ENCODE measurements at regions not wholly inside any gene's neighbourhood (a gene's known extent, or its start where the extent isn't known, plus 50 kb on each side); places are given as distances from the start of the nearest gene placed in this dataset.

DNA sequence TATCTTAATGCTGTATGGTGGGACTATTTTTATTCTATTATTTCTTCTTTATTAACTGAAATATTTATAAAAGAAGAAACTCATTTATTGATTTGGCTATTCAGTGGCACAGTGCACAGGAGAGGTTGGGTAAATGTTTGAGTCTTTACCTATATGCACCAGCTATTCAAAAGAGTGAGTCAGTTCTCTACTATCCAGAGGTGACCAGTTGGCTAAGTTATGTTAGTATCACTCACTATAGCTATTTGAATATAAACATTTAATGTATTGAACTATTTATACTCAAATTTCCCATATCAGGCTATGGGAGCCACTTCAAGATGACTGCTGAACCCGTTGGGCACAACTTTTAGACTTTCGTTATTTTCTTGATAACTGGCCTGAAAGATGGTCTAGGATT, 106.1 kb upstream of the VEGFC start:
- DNase-seq (ENCODE audit: low read depth in 1 of 2, low spot score in 1 of 2): no peak
- no peaks in the 10 kb centered on the region for H3K4me1 ChIP-seq (ENCODE audit: low read depth)
- no peak for TF ChIP-seq CTCF (IDR thresholded peaks at IDR 0.05; ENCODE audit: low read depth, low read length)
- no peak overlapping the region for H3K4me3 ChIP-seq
- no peaks in the 10 kb centered on the region for H3K9me3 ChIP-seq (ENCODE audit: low read depth)
- H3K27ac ChIP-seq: no peak overlapping the region
- H3K27me3 ChIP-seq: no peaks in the 10 kb centered on the region
- H3K36me3 ChIP-seq: no peaks in the 10 kb centered on the region

- Histone ChIP-seq H3K27me3 (no peaks in the 10 kb centered on the region), H3K9me3 (ENCODE audit: low read depth) (no peaks in the 10 kb centered on the region), H3K36me3 (no peaks in the 10 kb centered on the region), H3K4me3 (no peak overlapping the region), H3K4me1 (ENCODE audit: low read depth) (no peaks in the 10 kb centered on the region), H3K27ac (no peak overlapping the region)
- no peak for TF ChIP-seq CTCF (IDR thresholded peaks at IDR 0.05; ENCODE audit: low read depth, low read length)
- peak in 1 of 2 donors; percentile 73 for DNase-seq (ENCODE audit: low read depth in 1 of 2, low spot score in 1 of 2)
These were observed 110.1 kb upstream of the VEGFC start for GRCh38 chr4:176902710-176903323.

GRCh38 chr4:176906709-176907108, 114.0 kb upstream of the VEGFC start:
- H3K4me3 ChIP-seq: no peak overlapping the region
- H3K27ac ChIP-seq: no peak overlapping the region
- no peak for TF ChIP-seq CTCF (IDR thresholded peaks at IDR 0.05; ENCODE audit: low read depth, low read length)
- H3K4me1 ChIP-seq (ENCODE audit: low read depth): no peaks in the 10 kb centered on the region
- H3K36me3 ChIP-seq: no peaks in the 10 kb centered on the region
- DNase-seq (ENCODE audit: low read depth in 1 of 2, low spot score in 1 of 2): no peak
- H3K27me3 ChIP-seq: no peaks in the 10 kb centered on the region
- H3K9me3 ChIP-seq (ENCODE audit: low read depth): no peaks in the 10 kb centered on the region

GRCh38 chr4:176910646-176911045, 117.9 kb upstream of the VEGFC start:
- H3K4me1 ChIP-seq (ENCODE audit: low read depth): no peaks in the 10 kb centered on the region
- TF ChIP-seq CTCF (IDR thresholded peaks at IDR 0.05; ENCODE audit: low read depth, low read length): no peak
- H3K27me3 ChIP-seq: no peaks in the 10 kb centered on the region
- no peak overlapping the region for H3K4me3 ChIP-seq
- DNase-seq (ENCODE audit: low read depth in 1 of 2, low spot score in 1 of 2): no peak
- H3K27ac ChIP-seq: no peak overlapping the region
- no peaks in the 10 kb centered on the region for H3K36me3 ChIP-seq
- H3K9me3 ChIP-seq (ENCODE audit: low read depth): no peaks in the 10 kb centered on the region

GRCh38 chr4:176919631-176920030, 126.9 kb upstream of the VEGFC start:
- no peak overlapping the region for H3K27ac ChIP-seq
- no peaks in the 10 kb centered on the region for H3K9me3 ChIP-seq (ENCODE audit: low read depth)
- H3K27me3 ChIP-seq: no peaks in the 10 kb centered on the region
- no peak for DNase-seq (ENCODE audit: low read depth in 1 of 2, low spot score in 1 of 2)
- no peaks in the 10 kb centered on the region for H3K36me3 ChIP-seq
- H3K4me3 ChIP-seq: no peak overlapping the region
- no peaks in the 10 kb centered on the region for H3K4me1 ChIP-seq (ENCODE audit: low read depth)
- no peak for TF ChIP-seq CTCF (IDR thresholded peaks at IDR 0.05; ENCODE audit: low read depth, low read length)
